ENCODE measurements at regions not wholly inside any gene's neighbourhood (a gene's known extent, or its start where the extent isn't known, plus 50 kb on each side); places are given as distances from the start of the nearest gene placed in this dataset.

DNA sequence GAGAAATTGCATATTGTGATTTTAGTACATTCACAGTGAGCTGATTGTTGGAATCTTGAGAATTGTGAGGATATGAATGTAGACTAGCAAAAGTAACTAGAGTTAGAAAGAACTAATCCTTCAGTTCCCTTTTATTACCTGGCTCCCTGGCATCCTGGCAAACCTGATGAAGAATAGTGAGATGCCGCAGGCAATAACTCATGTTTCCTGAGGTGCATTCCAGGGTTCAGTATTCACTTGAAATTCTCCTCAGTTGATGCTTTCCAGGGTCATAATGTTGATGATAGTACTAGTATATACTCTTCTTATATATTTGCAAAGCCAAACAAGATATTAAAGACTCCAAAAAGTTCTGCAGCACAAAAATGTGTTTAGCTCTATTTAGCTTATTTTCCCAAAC lies 432.1 kb upstream of the CELF4 start:
- no peaks in the 10 kb centered on the region for H3K27me3 Mint-ChIP-seq
- peaks cover 0 to 3% of the 10 kb centered on the region in 2 donors for H3K9me3 Mint-ChIP-seq
- DNase-seq (no peak), ATAC-seq (no peak)
- no peak overlapping the region for H3K4me3 Mint-ChIP-seq
- no peak overlapping the region for H3K27ac Mint-ChIP-seq
- H3K4me1 Mint-ChIP-seq: no peaks in the 10 kb centered on the region

DNA sequence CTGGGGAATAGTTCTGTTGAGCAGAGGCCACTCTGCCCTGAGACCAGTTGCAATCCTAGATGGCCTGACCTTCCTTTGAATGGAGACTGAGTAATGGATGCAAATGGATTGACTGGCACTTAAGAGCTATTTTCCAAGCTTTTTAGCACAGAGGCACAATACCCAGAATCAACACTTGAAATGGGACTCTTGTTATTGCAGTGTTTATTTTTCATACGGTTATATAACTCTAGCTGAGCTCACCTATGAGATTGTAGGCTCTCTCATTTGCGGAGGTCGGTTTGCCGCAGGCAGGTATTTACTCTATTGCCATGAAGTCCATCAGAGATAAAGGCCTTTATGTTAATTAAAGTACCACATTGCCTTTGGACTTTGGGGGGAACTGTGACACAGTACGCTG lies 422.3 kb upstream of the CELF4 start:
- Mint-ChIP-seq H3K4me3 (no peak overlapping the region), H3K9me3 (peaks cover 0 to 5% of the 10 kb centered on the region in 2 donors), H3K4me1 (no peaks in the 10 kb centered on the region), H3K27me3 (no peaks in the 10 kb centered on the region), H3K27ac (no peak overlapping the region)
- DNase-seq (no peak), ATAC-seq (no peak)

DNA sequence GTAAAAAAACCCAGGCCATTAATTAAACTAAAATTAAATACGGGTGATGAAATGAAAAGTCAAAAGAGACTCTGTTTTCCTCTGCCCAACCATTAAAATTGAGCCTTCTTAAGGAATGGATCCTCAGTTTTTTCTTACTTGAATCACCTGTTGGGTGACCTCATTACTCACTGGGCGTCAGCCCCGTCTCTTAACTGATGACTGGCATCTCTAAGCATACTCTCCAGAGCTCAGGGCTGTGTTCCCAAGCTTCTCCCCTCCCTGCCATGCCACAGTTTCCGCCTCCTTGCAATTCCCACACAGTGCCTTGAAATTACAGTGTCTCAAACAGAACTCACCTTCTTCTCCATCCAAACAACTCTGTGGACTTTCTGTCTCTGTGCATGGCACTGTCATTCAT lies 421.1 kb upstream of the CELF4 start:
- DNase-seq: no peak
- H3K27me3 Mint-ChIP-seq: no peaks in the 10 kb centered on the region
- H3K27ac Mint-ChIP-seq: no peak overlapping the region
- no peaks in the 10 kb centered on the region for H3K4me1 Mint-ChIP-seq
- no peak for ATAC-seq
- no peak overlapping the region for H3K4me3 Mint-ChIP-seq
- H3K9me3 Mint-ChIP-seq: peaks cover 0 to 10% of the 10 kb centered on the region in 2 donors

DNA sequence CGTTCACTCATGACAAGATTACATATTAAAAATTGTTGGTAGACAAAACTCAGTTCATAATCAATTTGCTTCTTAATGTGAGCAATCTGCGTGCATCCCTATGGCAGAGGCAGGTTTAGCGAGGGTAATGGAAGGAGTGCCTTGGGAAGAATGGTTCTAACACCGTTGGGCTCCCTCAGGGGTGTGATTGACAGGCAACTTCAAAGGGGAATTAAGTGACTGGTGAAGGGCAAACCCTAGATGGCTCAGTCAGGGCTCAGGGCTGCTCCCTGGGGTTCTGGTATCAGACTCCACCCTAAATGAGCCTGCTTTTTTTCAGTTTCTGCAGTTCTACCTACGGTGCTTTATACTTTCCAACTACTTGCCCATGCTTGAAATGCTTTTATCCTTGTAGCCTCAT lies 419.5 kb upstream of the CELF4 start:
- H3K9me3 Mint-ChIP-seq: peaks cover 0 to 5% of the 10 kb centered on the region in 2 donors
- H3K27me3 Mint-ChIP-seq: no peaks in the 10 kb centered on the region
- DNase-seq (no peak), ATAC-seq (no peak)
- H3K4me1 Mint-ChIP-seq: no peaks in the 10 kb centered on the region
- no peak overlapping the region for H3K4me3 Mint-ChIP-seq
- no peak overlapping the region for H3K27ac Mint-ChIP-seq

- no peak for ATAC-seq
Measured at GRCh38 chr18:37980556-37980955, 415.0 kb upstream of the CELF4 start.

GRCh38 chr18:37975446-37975845 lies 409.8 kb upstream of the CELF4 start:
- Mint-ChIP-seq H3K27ac (no peak overlapping the region), H3K27me3 (no peaks in the 10 kb centered on the region), H3K9me3 (peaks cover 15 to 38% of the 10 kb centered on the region in 2 donors), H3K4me3 (no peak overlapping the region), H3K4me1 (no peaks in the 10 kb centered on the region)
- DNase-seq: no peak
- ATAC-seq: no peak

More at GRCh38 chr18:37980556-37980955, 415.0 kb upstream of the CELF4 start:
- no peak overlapping the region for H3K27ac Mint-ChIP-seq
- H3K4me3 Mint-ChIP-seq: no peak overlapping the region
- no peaks in the 10 kb centered on the region for H3K27me3 Mint-ChIP-seq
- H3K9me3 Mint-ChIP-seq: peaks cover 14 to 23% of the 10 kb centered on the region in 2 donors
- no peaks in the 10 kb centered on the region for H3K4me1 Mint-ChIP-seq
- no peak for DNase-seq

- H3K4me1 Mint-ChIP-seq: no peaks in the 10 kb centered on the region
- ATAC-seq (no peak), DNase-seq (no peak)
- H3K27ac Mint-ChIP-seq: no peak overlapping the region
- H3K4me3 Mint-ChIP-seq: no peak overlapping the region
- peaks cover 6 to 7% of the 10 kb centered on the region in 2 donors for H3K9me3 Mint-ChIP-seq
- no peaks in the 10 kb centered on the region for H3K27me3 Mint-ChIP-seq
Measured at GRCh38 chr18:37967261-37967660, 401.7 kb upstream of the CELF4 start.

- H3K9me3 Mint-ChIP-seq: no peaks in the 10 kb centered on the region
- no peaks in the 10 kb centered on the region for H3K4me1 Mint-ChIP-seq
- no peak overlapping the region for H3K27ac Mint-ChIP-seq
- no peaks in the 10 kb centered on the region for H3K27me3 Mint-ChIP-seq
- DNase-seq (no peak), ATAC-seq (no peak)
- no peak overlapping the region for H3K4me3 Mint-ChIP-seq
Measured at GRCh38 chr18:37965572-37965970, 400.0 kb upstream of the CELF4 start.

DNA sequence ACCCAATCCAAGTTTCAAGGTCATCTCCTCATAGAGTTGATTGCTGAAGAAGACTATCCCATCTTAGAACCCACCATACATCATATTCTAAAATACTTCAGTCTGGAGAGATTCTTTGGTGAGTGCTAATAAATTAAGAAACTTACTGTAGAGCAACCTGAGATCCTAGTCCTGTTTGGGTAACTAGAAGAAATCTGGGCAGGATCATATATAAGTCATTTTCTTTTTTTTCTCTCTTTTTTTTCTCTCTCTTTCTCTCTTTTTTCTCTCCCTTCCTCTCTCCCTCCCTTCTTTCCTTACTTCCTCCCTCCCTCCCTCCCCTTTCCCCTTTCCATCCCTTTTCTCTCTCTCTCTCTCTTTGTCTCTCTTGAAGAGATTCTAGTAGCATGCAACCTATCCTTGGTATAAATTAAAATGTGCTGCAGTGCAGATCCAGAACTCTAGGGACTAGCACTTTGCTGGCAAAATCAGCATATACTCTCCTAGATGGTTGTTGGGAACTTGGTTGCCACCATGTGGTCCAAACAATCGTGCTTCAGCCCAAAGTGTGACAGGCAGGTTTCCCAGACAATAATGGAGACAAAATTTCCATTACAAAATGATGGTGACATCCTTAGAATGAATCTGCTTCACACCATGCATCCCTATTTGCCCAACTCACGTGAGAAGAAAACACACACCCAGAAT lies 399.4 kb upstream of the CELF4 start:
- no peak for ATAC-seq
- DNase-seq: no peak
- no peak overlapping the region for H3K27ac Mint-ChIP-seq
- H3K4me3 Mint-ChIP-seq: no peak overlapping the region
- no peaks in the 10 kb centered on the region for H3K27me3 Mint-ChIP-seq
- no peaks in the 10 kb centered on the region for H3K4me1 Mint-ChIP-seq
- peaks cover 0 to under 1% of the 10 kb centered on the region in 2 donors for H3K9me3 Mint-ChIP-seq

GRCh38 chr18:37963837-37964236 lies 398.2 kb upstream of the CELF4 start:
- Mint-ChIP-seq H3K27me3 (no peaks in the 10 kb centered on the region), H3K9me3 (peaks cover 0 to 6% of the 10 kb centered on the region in 2 donors), H3K27ac (no peak overlapping the region), H3K4me1 (no peaks in the 10 kb centered on the region), H3K4me3 (no peak overlapping the region)
- DNase-seq (no peak), ATAC-seq (no peak)

DNA sequence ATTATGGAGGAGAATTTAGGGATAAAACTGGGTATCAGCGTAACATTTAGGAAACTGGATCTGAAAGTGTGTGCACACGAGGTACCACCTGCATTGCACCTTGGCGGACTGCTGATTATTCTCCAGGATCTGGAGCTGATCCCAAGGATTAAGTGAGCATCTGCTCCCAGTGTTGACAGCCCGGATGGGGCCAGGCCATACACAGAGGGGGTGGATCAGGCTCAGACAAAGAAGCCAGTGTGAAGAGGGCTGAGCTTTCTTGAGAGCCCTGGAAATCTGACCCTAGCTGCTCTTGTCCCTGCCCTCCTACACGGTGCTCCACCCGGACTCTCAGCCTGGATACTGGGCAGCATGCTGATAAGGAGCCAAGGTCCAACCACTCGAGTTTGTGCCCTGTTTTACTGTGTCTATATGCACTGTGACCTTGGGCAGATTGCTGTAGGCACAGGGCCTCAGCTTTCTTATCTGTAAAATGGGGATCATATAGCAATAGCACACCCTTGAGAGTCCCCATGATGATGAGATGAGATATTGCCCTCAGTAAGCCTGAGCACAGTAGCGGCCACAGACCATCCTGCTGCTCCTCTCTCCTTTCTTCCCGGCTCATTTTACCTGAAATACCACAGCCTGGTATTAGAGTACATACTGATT lies 396.8 kb upstream of the CELF4 start:
- H3K4me1 Mint-ChIP-seq: no peaks in the 10 kb centered on the region
- no peak for ATAC-seq
- H3K27me3 Mint-ChIP-seq: no peaks in the 10 kb centered on the region
- no peak for DNase-seq
- peaks cover 0 to 6% of the 10 kb centered on the region in 2 donors for H3K9me3 Mint-ChIP-seq
- no peak overlapping the region for H3K27ac Mint-ChIP-seq
- no peak overlapping the region for H3K4me3 Mint-ChIP-seq

- no peak for ATAC-seq
- no peak for DNase-seq
- Mint-ChIP-seq H3K4me1 (no peaks in the 10 kb centered on the region), H3K4me3 (no peak overlapping the region), H3K27me3 (no peaks in the 10 kb centered on the region), H3K9me3 (peaks cover 0 to 12% of the 10 kb centered on the region in 2 donors), H3K27ac (no peak overlapping the region)
Measured at GRCh38 chr18:37958499-37958898, 392.9 kb upstream of the CELF4 start.

- no peak for ATAC-seq
- peaks cover 0 to 12% of the 10 kb centered on the region in 2 donors for H3K9me3 Mint-ChIP-seq
- H3K4me1 Mint-ChIP-seq: no peaks in the 10 kb centered on the region
- no peak for DNase-seq
- H3K4me3 Mint-ChIP-seq: no peak overlapping the region
- H3K27ac Mint-ChIP-seq: no peak overlapping the region
- H3K27me3 Mint-ChIP-seq: no peaks in the 10 kb centered on the region
Measured at GRCh38 chr18:37956902-37957301, 391.3 kb upstream of the CELF4 start.

GRCh38 chr18:37956020-37956419 lies 390.4 kb upstream of the CELF4 start:
- DNase-seq: no peak
- Mint-ChIP-seq H3K9me3 (peaks cover 4 to 20% of the 10 kb centered on the region in 2 donors), H3K4me3 (no peak overlapping the region), H3K27ac (no peak overlapping the region), H3K27me3 (no peaks in the 10 kb centered on the region), H3K4me1 (no peaks in the 10 kb centered on the region)
- no peak for ATAC-seq

- no peak for DNase-seq
- no peak for ATAC-seq
- peaks cover 4 to 20% of the 10 kb centered on the region in 2 donors for H3K9me3 Mint-ChIP-seq
- no peak overlapping the region for H3K4me3 Mint-ChIP-seq
- H3K27me3 Mint-ChIP-seq: no peaks in the 10 kb centered on the region
- H3K4me1 Mint-ChIP-seq: no peaks in the 10 kb centered on the region
- H3K27ac Mint-ChIP-seq: no peak overlapping the region
Measured at GRCh38 chr18:37955201-37955600, 389.6 kb upstream of the CELF4 start.

DNA sequence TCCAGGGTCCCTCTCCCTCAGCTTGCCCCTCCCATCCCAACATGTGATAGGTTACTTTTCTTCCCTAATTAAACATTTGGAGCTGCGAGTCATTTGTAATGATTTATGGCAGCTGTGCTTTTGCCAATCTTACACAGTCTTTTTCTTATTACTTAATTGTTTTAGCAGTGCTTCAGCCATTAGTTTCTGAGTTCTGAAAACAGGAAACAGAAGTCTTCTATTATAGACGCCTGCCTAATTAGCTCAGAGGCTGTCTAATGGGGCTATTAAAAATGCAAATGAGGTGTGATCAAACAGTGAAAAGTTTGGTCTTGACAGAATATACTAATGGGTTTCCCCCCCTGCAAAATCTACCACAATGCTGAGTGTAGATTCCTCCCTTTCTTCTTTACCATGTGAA lies 388.3 kb upstream of the CELF4 start:
- H3K9me3 Mint-ChIP-seq: peaks cover 4 to 22% of the 10 kb centered on the region in 2 donors
- no peaks in the 10 kb centered on the region for H3K4me1 Mint-ChIP-seq
- H3K27ac Mint-ChIP-seq: no peak overlapping the region
- no peak overlapping the region for H3K4me3 Mint-ChIP-seq
- no peaks in the 10 kb centered on the region for H3K27me3 Mint-ChIP-seq
- DNase-seq (no peak), ATAC-seq (no peak)

- no peak for ATAC-seq
- Mint-ChIP-seq H3K27me3 (no peaks in the 10 kb centered on the region), H3K4me1 (no peaks in the 10 kb centered on the region), H3K4me3 (no peak overlapping the region), H3K9me3 (peaks cover 10 to 15% of the 10 kb centered on the region in 2 donors), H3K27ac (no peak overlapping the region)
- no peak for DNase-seq
Measured at GRCh38 chr18:37948471-37948870, 382.9 kb upstream of the CELF4 start.
